ENCODE measurements at regions not wholly inside any gene's neighbourhood (a gene's known extent, or its start where the extent isn't known, plus 50 kb on each side); places are given as distances from the start of the nearest gene placed in this dataset.

DNA sequence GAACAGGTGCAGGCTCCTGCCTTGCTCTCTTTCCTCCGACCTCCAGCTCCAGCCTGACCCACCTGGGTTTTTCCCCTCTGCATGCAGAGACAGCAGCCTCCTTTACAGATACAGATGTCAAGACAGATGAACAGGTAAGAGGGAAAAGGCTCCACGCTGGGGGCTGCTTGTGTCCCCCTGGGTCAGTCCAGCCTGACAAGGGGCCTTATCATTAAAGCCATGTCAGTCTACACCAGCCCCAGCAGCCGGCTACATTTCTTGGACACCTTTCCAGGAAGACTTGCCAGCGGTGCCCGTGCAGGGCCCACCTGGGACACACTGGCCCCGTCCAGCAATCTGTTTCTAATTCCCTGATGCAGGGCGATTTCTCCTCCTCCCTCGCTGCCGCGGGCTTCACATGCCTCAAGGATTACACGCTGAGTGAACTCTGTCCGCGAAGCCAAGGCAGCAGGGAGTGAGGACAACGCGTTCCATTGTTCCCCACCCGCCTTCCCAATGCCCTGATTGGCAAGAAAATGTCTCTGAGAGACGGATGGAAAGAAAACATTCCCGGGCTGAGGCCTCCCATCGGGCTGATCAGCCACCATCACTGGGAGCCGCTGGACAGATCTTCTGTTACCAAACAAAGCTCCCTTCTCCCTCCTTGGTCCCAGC lies 184.7 kb downstream of the C16orf95 start:
- TF ChIP-seq, protein P1, sequence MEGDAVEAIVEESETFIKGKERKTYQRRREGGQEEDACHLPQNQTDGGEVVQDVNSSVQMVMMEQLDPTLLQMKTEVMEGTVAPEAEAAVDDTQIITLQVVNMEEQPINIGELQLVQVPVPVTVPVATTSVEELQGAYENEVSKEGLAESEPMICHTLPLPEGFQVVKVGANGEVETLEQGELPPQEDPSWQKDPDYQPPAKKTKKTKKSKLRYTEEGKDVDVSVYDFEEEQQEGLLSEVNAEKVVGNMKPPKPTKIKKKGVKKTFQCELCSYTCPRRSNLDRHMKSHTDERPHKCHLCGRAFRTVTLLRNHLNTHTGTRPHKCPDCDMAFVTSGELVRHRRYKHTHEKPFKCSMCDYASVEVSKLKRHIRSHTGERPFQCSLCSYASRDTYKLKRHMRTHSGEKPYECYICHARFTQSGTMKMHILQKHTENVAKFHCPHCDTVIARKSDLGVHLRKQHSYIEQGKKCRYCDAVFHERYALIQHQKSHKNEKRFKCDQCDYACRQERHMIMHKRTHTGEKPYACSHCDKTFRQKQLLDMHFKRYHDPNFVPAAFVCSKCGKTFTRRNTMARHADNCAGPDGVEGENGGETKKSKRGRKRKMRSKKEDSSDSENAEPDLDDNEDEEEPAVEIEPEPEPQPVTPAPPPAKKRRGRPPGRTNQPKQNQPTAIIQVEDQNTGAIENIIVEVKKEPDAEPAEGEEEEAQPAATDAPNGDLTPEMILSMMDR (IDR thresholded peaks at IDR 0.05; ENCODE audit: insufficient read depth, missing control alignments), result no peak
- DNase-seq (ENCODE audit: insufficient read length, low spot score), result no peak
- no peak for FAIRE-seq

DNA sequence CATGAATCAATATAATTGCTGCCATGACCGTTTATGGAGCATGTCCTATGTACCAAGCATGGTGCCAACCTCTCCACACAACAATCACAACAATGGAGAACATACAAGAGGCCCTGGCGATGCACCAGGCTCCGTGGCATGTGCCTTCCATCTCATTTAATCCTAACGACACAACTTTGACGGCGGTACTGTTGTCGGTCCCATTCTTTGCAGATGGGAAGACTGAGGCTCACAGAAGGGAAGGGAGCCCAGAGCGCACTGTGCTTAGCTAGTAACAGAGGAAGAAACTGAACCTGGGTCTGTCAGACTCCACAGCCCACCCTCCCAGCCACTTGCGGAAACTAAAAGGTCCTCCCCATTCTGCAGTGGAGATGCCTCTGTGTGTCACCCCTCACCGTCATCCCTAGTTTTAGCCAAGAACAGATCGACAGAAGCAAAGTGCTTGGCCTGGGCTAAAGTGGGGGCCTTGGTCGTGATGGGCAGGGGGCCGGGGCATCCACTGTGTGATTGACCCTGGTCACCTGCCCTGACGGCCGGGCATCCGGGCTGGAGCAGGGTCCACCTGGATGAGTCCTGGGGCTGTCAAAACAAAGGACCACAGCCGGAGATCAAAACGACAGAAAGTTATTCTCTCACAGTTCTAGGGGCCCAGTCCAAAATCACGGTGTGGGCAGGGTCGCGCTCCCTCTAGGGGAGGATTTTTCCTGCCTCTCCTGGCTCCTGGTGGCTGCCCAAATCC lies 183.9 kb downstream of the C16orf95 start:
- TF ChIP-seq, protein P1 (IDR thresholded peaks at IDR 0.05; ENCODE audit: insufficient read depth, missing control alignments), result no peak
- FAIRE-seq, result no peak

GRCh38 chr16:87133966-87134627 lies 183.1 kb downstream of the C16orf95 start:
- TF ChIP-seq, protein P1 (IDR thresholded peaks at IDR 0.05; ENCODE audit: insufficient read depth, missing control alignments), result no peak
- FAIRE-seq, result no peak

More for the DNA sequence above, 183.9 kb downstream of the C16orf95 start:
- DNase-seq (ENCODE audit: insufficient read length, low spot score), result no peak

GRCh38 chr16:87134628-87134995 lies 182.6 kb downstream of the C16orf95 start:
- no peak for DNase-seq (ENCODE audit: insufficient read length, low spot score)

More at GRCh38 chr16:87133966-87134627, 183.1 kb downstream of the C16orf95 start:
- no peak for DNase-seq (ENCODE audit: insufficient read length, low spot score)

GRCh38 chr16:87135246-87136030 lies 181.8 kb downstream of the C16orf95 start:
- DNase-seq (ENCODE audit: insufficient read length, low spot score), result no peak
- TF ChIP-seq, protein P1 (IDR thresholded peaks at IDR 0.05; ENCODE audit: insufficient read depth, missing control alignments), result no peak
- FAIRE-seq, result no peak

More at GRCh38 chr16:87134628-87134995, 182.6 kb downstream of the C16orf95 start:
- TF ChIP-seq, protein P1 (IDR thresholded peaks at IDR 0.05; ENCODE audit: insufficient read depth, missing control alignments), result no peak
- FAIRE-seq, result no peak

DNA sequence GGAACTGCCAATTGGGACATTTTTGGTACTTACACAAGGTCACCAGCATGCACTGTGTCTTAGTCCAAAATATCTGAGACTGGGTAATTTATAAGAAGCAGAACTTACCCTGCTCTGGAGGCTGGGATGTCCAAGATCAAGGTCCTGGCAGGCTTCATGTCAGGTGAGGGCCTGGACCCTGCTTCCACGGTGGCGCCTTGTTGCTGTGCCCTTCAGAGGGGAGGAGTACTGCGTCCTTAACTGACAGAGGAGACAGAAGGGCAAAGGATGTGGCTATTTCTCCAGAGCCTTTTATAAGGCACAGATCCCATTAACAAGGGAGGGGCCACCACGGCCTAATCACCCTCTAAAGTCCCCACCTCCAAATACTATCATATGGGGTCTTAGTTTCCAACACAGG lies 178.9 kb downstream of the C16orf95 start:
- FAIRE-seq (no peak), DNase-seq (ENCODE audit: insufficient read length, low spot score) (no peak)
- TF ChIP-seq, protein P1 (IDR thresholded peaks at IDR 0.05; ENCODE audit: insufficient read depth, missing control alignments), result no peak

Data from D721Med (cell line).